Mesenchymal stem cell (in vitro differentiated cells and primary cell): ENCODE measurements at regions not wholly inside any gene's neighbourhood (a gene's known extent, or its start where the extent isn't known, plus 50 kb on each side); places are given as distances from the start of the nearest gene placed in this dataset.

Experiments
- DNase-seq: peaks from one replicate; pipeline ENCODE4 v3.0.0-alpha.2; 2013
- H2AFZ ChIP-seq: one replicate; pipeline ENCODE4 v1.6.1; 2013; ENCODE audit warnings: low read depth, mild to moderate bottlenecking, control low read depth, inconsistent platforms, low read length, moderate library complexity
- H2AK5ac ChIP-seq: 2 replicates; pipeline ENCODE4 v1.6.1; 2013; ENCODE audit warnings: low read length, moderate library complexity, mild to moderate bottlenecking, inconsistent platforms; ENCODE audit not compliant: severe bottlenecking
- H2BK120ac ChIP-seq: one replicate; pipeline ENCODE4 v1.6.1; 2013; ENCODE audit warnings: low read depth, mild to moderate bottlenecking, inconsistent platforms, low read length, moderate library complexity
- H2BK12ac ChIP-seq, 2 experiments: one replicate each; pipeline ENCODE4 v1.6.1; 2013; ENCODE audit warnings: inconsistent platforms in 2 of 2, low read length in 2 of 2, mild to moderate bottlenecking in 2 of 2, moderate library complexity in 2 of 2, control low read depth in 1 of 2
- H2BK15ac ChIP-seq: one replicate; pipeline ENCODE4 v1.6.1; 2013; ENCODE audit warnings: mild to moderate bottlenecking, low read depth, inconsistent platforms; ENCODE audit not compliant: poor library complexity, severe bottlenecking
- H2BK5ac ChIP-seq: 2 replicates; pipeline ENCODE4 v1.6.1; 2013; ENCODE audit warnings: low read depth, mild to moderate bottlenecking, low read length, control low read depth, inconsistent platforms; ENCODE audit not compliant: poor library complexity, severe bottlenecking
- H3K14ac ChIP-seq, 2 experiments: one replicate each; pipeline ENCODE4 v1.6.1; 2013; ENCODE audit warnings: inconsistent platforms in 2 of 2, low read length in 2 of 2, control low read depth in 1 of 2, mild to moderate bottlenecking in 1 of 2, moderate library complexity in 1 of 2
- H3K18ac ChIP-seq, 2 experiments: one replicate each; pipeline ENCODE4 v1.6.1; 2013; ENCODE audit warnings: inconsistent platforms in 2 of 2, low read length in 2 of 2, control low read depth in 1 of 2, low read depth in 1 of 2, mild to moderate bottlenecking in 1 of 2
- H3K23ac ChIP-seq, 2 experiments: one replicate each; pipeline ENCODE4 v1.6.1; 2013; ENCODE audit warnings: inconsistent platforms in 2 of 2, low read length in 2 of 2, mild to moderate bottlenecking in 2 of 2, moderate library complexity in 2 of 2, control low read depth in 1 of 2
- H3K27ac ChIP-seq: 2 replicates; pipeline ENCODE4 v1.5.1; 2013; ENCODE audit warnings: mild to moderate bottlenecking, moderate library complexity, low read length, control low read depth, inconsistent platforms; ENCODE audit not compliant: poor library complexity, severe bottlenecking
- H3K27me3 ChIP-seq, 2 experiments: 2 replicates each; pipeline versions ENCODE4 v1.6.1 to v1.7.0; 2013; ENCODE audit warnings: low read length in 2 of 2, mild to moderate bottlenecking in 2 of 2, moderate library complexity in 2 of 2, control low read depth in 1 of 2, inconsistent platforms in 1 of 2; ENCODE audit not compliant: control insufficient read depth in 1 of 2, insufficient read depth in 1 of 2
- H3K36me3 ChIP-seq, 2 experiments: 2 replicates each; pipeline versions ENCODE4 v1.6.1 to v1.7.0; 2013; ENCODE audit warnings: low read length in 2 of 2, control low read depth in 1 of 2, inconsistent platforms in 1 of 2, low read depth in 1 of 2, mild to moderate bottlenecking in 1 of 2; ENCODE audit not compliant: insufficient read depth in 2 of 2, control insufficient read depth in 1 of 2
- H3K4ac ChIP-seq, 2 experiments: one replicate each; pipeline ENCODE4 v1.6.1; 2013; ENCODE audit warnings: inconsistent platforms in 2 of 2, low read length in 2 of 2, mild to moderate bottlenecking in 2 of 2, moderate library complexity in 2 of 2, control low read depth in 1 of 2, low read depth in 1 of 2
- H3K4me1 ChIP-seq: 2 replicates; pipeline ENCODE4 v1.6.1; 2013; ENCODE audit warnings: low read depth, low read length, control low read depth; ENCODE audit not compliant: control insufficient read depth, insufficient read depth
- H3K4me2 ChIP-seq: 2 replicates; pipeline ENCODE4 v1.6.1; 2013; ENCODE audit warnings: low read length, mild to moderate bottlenecking, inconsistent platforms; ENCODE audit not compliant: poor library complexity, severe bottlenecking
- H3K4me3 ChIP-seq, 2 experiments: 2 replicates each; pipeline versions ENCODE4 v1.5.1 to v1.7.0; 2013; ENCODE audit warnings: low read length in 2 of 2, mild to moderate bottlenecking in 2 of 2, control low read depth in 1 of 2, low read depth in 1 of 2; ENCODE audit not compliant: insufficient read depth in 1 of 2
- H3K79me1 ChIP-seq: replicated peaks from 2 replicates; pipeline ENCODE4 v1.6.1; 2013; ENCODE audit warnings: mild to moderate bottlenecking, control low read depth, low read length, inconsistent platforms; ENCODE audit not compliant: poor library complexity, severe bottlenecking
- H3K9ac ChIP-seq: 2 replicates; pipeline ENCODE4 v1.7.0; 2013; ENCODE audit warnings: mild to moderate bottlenecking, low read length, moderate library complexity
- H3K9me3 ChIP-seq: 2 replicates; pipeline ENCODE4 v1.7.0; 2013; ENCODE audit warnings: mild to moderate bottlenecking, low read length; ENCODE audit not compliant: control insufficient read depth
- H4K8ac ChIP-seq: one replicate; pipeline ENCODE4 v1.6.1; 2013; ENCODE audit warnings: inconsistent platforms, mild to moderate bottlenecking, low read length, moderate library complexity
- H4K91ac ChIP-seq: one replicate; pipeline ENCODE4 v1.6.1; 2013; ENCODE audit warnings: mild to moderate bottlenecking, low read length, inconsistent platforms
- WGBS: methylation state at CpG from one replicate; pipeline ENCODE4 v1.1.7; 2013; ENCODE audit warnings: mixed read lengths; 5-methylcytosine and 5-hydroxymethylcytosine counted together

DNA sequence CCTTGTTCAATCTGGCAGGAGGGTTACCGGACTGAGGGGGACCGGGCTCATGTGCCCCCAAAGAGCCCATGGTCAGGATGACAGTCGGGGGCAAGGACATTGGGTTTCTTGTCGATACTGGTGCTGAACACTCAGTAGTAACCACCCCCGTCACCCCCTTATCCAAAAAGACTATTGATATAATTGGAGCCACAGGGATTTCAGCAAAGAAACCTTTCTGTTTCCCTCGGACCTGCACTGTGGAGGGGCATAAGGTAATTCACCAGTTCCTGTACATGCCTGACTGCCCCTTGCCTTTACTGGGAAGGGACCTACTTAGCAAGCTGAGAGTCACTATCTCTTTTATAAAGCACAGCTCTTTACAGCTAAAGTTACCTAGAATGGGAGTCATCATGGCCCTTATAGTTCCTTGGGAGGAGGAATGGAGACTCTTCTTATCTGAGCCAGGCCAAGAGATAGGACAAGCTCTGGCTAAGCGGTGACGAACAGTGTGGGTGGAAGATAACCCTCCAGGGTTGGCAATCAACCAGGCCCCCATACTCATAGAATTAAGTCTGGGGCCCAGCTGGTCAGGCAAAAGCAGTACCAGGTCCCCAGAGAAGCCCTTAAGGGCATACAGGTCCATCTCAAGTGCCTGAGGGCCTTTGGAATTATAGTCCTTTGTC, 603.7 kb downstream of the UQCRFS1 start:
- WGBS: 90% methylated on average over 8 of the region's 8 CpGs
- no peaks in the 10 kb centered on the region for H3K27me3 ChIP-seq
- no peak for DNase-seq

DNA sequence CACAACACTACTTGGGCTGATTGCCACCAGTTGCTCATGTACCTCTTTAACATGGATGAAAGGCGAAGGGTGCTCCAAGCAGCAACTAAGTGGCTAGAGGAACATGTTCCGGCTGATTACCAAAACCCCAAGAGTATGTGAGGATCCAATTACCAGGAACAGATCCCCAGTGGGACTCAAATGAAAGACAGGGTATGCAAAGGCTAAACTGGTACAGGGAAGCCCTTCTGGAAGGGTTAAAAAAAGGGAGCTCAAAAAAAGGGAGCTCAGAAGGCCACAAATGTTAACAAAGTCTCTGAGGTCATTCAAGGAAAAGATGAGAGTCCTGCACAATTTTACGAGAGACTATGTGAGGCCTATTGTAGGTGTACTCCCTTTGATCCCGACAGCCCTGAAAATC, 604.7 kb downstream of the UQCRFS1 start:
- no peak overlapping the region for H3K4me3 ChIP-seq
- no peaks in the 10 kb centered on the region for H3K9me3 ChIP-seq
- H3K36me3 ChIP-seq: peaks cover 0 to 7% of the 10 kb centered on the region in 2 experiments
- no peak overlapping the region for H3K4ac ChIP-seq
- H3K18ac ChIP-seq: no peak overlapping the region
- H3K27me3 ChIP-seq: no peaks in the 10 kb centered on the region
- no peak overlapping the region for H2BK12ac ChIP-seq
- H3K27ac ChIP-seq: no peak overlapping the region
- H3K4me2 ChIP-seq: no peak overlapping the region
- no peak overlapping the region for H3K23ac ChIP-seq
- no peak overlapping the region for H4K91ac ChIP-seq
- no peaks in the 10 kb centered on the region for H3K79me1 ChIP-seq
- no peak overlapping the region for H3K9ac ChIP-seq
- DNase-seq: no peak
- H2BK15ac ChIP-seq: no peak overlapping the region
- no peak overlapping the region for H4K8ac ChIP-seq
- H2AK5ac ChIP-seq: no peak overlapping the region
- no peak overlapping the region for H2BK5ac ChIP-seq
- no peak overlapping the region for H3K14ac ChIP-seq
- no peak overlapping the region for H2AFZ ChIP-seq
- H2BK120ac ChIP-seq: no peak overlapping the region
- WGBS: 94% methylated on average over 4 of the region's 4 CpGs
- no peaks in the 10 kb centered on the region for H3K4me1 ChIP-seq

More for the DNA sequence above, 603.7 kb downstream of the UQCRFS1 start:
- no peak overlapping the region for H3K27ac ChIP-seq
- H2AFZ ChIP-seq: no peak overlapping the region
- no peak overlapping the region for H4K8ac ChIP-seq
- no peak overlapping the region for H3K18ac ChIP-seq
- no peak overlapping the region for H3K9ac ChIP-seq
- peaks cover 0 to 7% of the 10 kb centered on the region in 2 experiments for H3K36me3 ChIP-seq
- no peak overlapping the region for H2BK15ac ChIP-seq
- H3K4me1 ChIP-seq: no peaks in the 10 kb centered on the region
- H3K14ac ChIP-seq: no peak overlapping the region
- H2BK120ac ChIP-seq: no peak overlapping the region
- no peak overlapping the region for H3K4ac ChIP-seq
- no peak overlapping the region for H4K91ac ChIP-seq
- no peaks in the 10 kb centered on the region for H3K79me1 ChIP-seq
- H3K4me2 ChIP-seq: no peak overlapping the region
- H3K9me3 ChIP-seq: peaks cover 3% of the 10 kb centered on the region
- no peak overlapping the region for H2AK5ac ChIP-seq
- no peak overlapping the region for H3K4me3 ChIP-seq
- no peak overlapping the region for H3K23ac ChIP-seq
- peak overlapping the region; percentile 70 for H2BK5ac ChIP-seq
- no peak overlapping the region for H2BK12ac ChIP-seq

DNA sequence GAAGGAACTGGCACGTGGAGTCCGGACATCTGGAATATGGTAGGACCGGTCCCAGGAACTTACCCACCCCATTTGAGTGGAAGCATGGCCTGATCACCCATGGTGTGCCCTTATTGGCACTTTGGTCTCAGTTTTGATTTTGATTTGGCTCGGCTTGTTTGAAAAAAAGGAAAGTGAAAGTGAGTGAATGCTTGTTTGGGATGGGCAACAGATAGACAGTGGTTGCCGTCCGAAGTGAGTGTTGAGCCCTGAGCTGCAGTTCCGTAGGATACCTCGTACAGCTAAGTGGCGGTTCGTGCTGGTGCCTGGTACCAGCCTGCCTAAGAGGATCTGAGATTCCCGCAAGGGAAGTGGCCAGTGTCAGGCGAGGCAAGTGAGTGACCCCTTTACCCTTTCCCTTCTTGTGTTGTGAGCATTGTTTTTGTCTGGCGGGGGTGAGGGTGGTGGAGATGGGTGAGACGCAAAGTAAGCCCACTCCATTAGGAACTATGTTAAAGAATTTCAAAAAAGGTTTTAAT, 605.8 kb downstream of the UQCRFS1 start:
- H3K36me3 ChIP-seq: peaks cover 0 to 7% of the 10 kb centered on the region in 2 experiments
- no peak overlapping the region for H3K9ac ChIP-seq
- H3K14ac ChIP-seq: no peak overlapping the region
- no peak overlapping the region for H3K4ac ChIP-seq
- H3K4me1 ChIP-seq: no peaks in the 10 kb centered on the region
- no peak for DNase-seq
- no peak overlapping the region for H4K91ac ChIP-seq
- H3K4me2 ChIP-seq: no peak overlapping the region
- no peaks in the 10 kb centered on the region for H3K27me3 ChIP-seq
- 92% methylated on average over 14 of the region's 14 CpGs for WGBS
- no peaks in the 10 kb centered on the region for H3K79me1 ChIP-seq
- no peak overlapping the region for H3K4me3 ChIP-seq
- no peak overlapping the region for H2BK120ac ChIP-seq
- no peak overlapping the region for H3K27ac ChIP-seq
- H4K8ac ChIP-seq: no peak overlapping the region
- no peak overlapping the region for H3K23ac ChIP-seq
- H3K18ac ChIP-seq: no peak overlapping the region
- H2BK15ac ChIP-seq: no peak overlapping the region
- no peak overlapping the region for H2AFZ ChIP-seq
- H2AK5ac ChIP-seq: no peak overlapping the region
- no peak overlapping the region for H2BK5ac ChIP-seq
- no peak overlapping the region for H2BK12ac ChIP-seq
- no peaks in the 10 kb centered on the region for H3K9me3 ChIP-seq

DNA sequence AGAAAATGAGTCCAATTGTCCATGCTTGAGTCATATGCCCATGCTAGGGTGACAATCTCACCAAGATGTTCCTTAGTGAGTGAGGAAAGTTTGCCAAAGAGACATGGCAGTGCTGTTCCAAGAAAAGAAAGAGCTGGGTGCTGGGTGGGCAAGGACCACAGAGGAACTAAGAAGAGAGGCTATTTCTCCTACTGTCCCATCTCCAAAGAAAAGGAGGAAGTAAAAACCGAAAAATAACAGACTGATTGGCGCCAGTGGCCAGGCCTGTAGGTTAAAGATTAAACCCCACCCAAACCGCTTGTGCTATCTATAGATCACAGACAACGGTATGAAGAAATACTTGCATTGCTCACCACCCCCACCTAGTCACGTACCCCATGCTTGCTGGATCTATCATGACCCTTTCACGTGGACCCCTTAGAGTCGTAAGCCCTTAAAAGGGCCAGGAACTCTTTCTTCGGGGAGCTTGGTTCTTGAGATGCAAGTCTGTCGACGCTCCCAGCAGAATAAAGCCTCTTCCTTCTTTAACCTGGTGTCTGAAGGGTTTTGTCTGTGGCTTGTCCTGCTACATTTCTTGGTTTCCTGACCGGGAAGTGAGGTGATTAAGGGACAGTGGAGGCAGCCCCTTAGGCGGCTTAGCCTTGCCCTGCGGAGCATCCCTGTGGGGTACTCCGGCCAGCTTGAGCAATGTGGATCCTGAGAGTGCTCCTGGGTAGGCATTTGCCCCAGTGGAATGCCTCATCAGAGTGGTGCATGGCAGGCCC, 606.5 kb downstream of the UQCRFS1 start:
- Histone ChIP-seq H3K18ac (no peak overlapping the region), H3K27me3 (no peaks in the 10 kb centered on the region), H3K14ac (no peak overlapping the region), H2BK12ac (no peak overlapping the region), H3K23ac (no peak overlapping the region), H3K4me1 (no peaks in the 10 kb centered on the region), H2BK15ac (no peak overlapping the region), H3K9ac (no peak overlapping the region), H4K91ac (no peak overlapping the region), H3K27ac (no peak overlapping the region), H2AFZ (no peak overlapping the region), H3K4me3 (no peak overlapping the region), H3K4me2 (no peak overlapping the region), H2AK5ac (no peak overlapping the region), H2BK120ac (no peak overlapping the region), H3K79me1 (no peaks in the 10 kb centered on the region), H3K4ac (no peak overlapping the region), H3K9me3 (no peaks in the 10 kb centered on the region), H3K36me3 (peaks cover 0 to 7% of the 10 kb centered on the region in 2 experiments), H4K8ac (no peak overlapping the region), H2BK5ac (no peak overlapping the region)
- WGBS: 84% methylated on average over 14 of the region's 14 CpGs
- DNase-seq: no peak
